ENCODE measurements at regions not wholly inside any gene's neighbourhood (a gene's known extent, or its start where the extent isn't known, plus 50 kb on each side); places are given as distances from the start of the nearest gene placed in this dataset.

DNA sequence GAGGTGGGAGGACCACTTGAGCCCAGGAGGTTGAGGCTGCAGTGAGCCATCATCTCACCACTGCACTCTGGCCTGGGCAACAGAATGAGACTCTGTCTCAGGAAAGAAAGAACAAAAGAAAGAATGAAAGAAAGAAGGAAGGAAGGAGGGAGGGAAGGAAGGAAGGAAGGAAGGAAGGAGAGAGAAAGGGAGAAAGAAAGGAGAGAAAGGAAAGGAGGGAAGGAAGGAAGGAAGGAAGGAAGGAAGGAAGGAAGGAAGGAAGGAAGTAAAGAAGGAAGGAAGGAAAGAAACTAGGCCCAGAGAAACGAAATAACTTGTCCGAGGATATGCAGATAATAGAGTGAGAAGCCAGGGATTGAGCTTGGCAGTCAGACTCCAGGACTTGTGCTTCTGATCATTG, 102.1 kb downstream of the SKIDA1 start (continued):
- TF ChIP-seq ATF3 (IDR thresholded peaks at IDR 0.05; ENCODE audit: insufficient read depth, low read depth, low read length) (no peak), KDM5A (IDR thresholded peaks at IDR 0.05; ENCODE audit: low read length) (no peak), NANOG (IDR thresholded peaks at IDR 0.05; ENCODE audit: insufficient read depth, low read depth, low read length, poor library complexity, severe bottlenecking) (no peak), RAD21 (IDR thresholded peaks at IDR 0.05 in 1 of 2, conservative IDR thresholded peaks at IDR 0.05 in 1 of 2; ENCODE audit: low read depth in 2 of 2, low read length in 2 of 2) (no peak), PHF8 (conservative IDR thresholded peaks at IDR 0.05; ENCODE audit: low read depth, low read length) (no peak)
